ENCODE measurements at regions not wholly inside any gene's neighbourhood (a gene's known extent, or its start where the extent isn't known, plus 50 kb on each side); places are given as distances from the start of the nearest gene placed in this dataset.

- TF ChIP-seq CTCF (IDR thresholded peaks at IDR 0.05; ENCODE audit: partially characterized antibody, unreplicated experiment): no peak
Observed at GRCh38 chr15:70194266-70194665, 96.5 kb upstream of the TLE3 start.

GRCh38 chr15:70193734-70194133, 96.0 kb upstream of the TLE3 start:
- H3K27me3 Mint-ChIP-seq (ENCODE audit: unreplicated experiment): peaks cover 5% of the 10 kb centered on the region
- H3K9me3 Mint-ChIP-seq (ENCODE audit: unreplicated experiment): no peaks in the 10 kb centered on the region
- peaks cover 19% of the 10 kb centered on the region for H3K4me1 Mint-ChIP-seq (ENCODE audit: low read depth, unreplicated experiment)
- TF ChIP-seq CTCF (IDR thresholded peaks at IDR 0.05; ENCODE audit: partially characterized antibody, unreplicated experiment): no peak
- no peak for DNase-seq
- no peak overlapping the region for H3K4me3 Mint-ChIP-seq (ENCODE audit: unreplicated experiment)
- no peak overlapping the region for H3K27ac Mint-ChIP-seq (ENCODE audit: unreplicated experiment)
- peaks cover 8% of the 10 kb centered on the region for H3K36me3 Mint-ChIP-seq (ENCODE audit: unreplicated experiment)

More at GRCh38 chr15:70194266-70194665, 96.5 kb upstream of the TLE3 start:
- Mint-ChIP-seq H3K4me1 (ENCODE audit: low read depth, unreplicated experiment) (peaks cover 22% of the 10 kb centered on the region), H3K27ac (ENCODE audit: unreplicated experiment) (no peak overlapping the region), H3K4me3 (ENCODE audit: unreplicated experiment) (no peak overlapping the region), H3K36me3 (ENCODE audit: unreplicated experiment) (peaks cover 8% of the 10 kb centered on the region), H3K9me3 (ENCODE audit: unreplicated experiment) (no peaks in the 10 kb centered on the region), H3K27me3 (ENCODE audit: unreplicated experiment) (peaks cover 3% of the 10 kb centered on the region)
- DNase-seq: no peak

- Mint-ChIP-seq H3K27me3 (ENCODE audit: unreplicated experiment) (peaks cover 6% of the 10 kb centered on the region), H3K36me3 (ENCODE audit: unreplicated experiment) (peaks cover 8% of the 10 kb centered on the region), H3K4me1 (ENCODE audit: low read depth, unreplicated experiment) (peaks cover 22% of the 10 kb centered on the region), H3K27ac (ENCODE audit: unreplicated experiment) (no peak overlapping the region), H3K4me3 (ENCODE audit: unreplicated experiment) (no peak overlapping the region), H3K9me3 (ENCODE audit: unreplicated experiment) (no peaks in the 10 kb centered on the region)
- DNase-seq: no peak
- TF ChIP-seq CTCF (IDR thresholded peaks at IDR 0.05; ENCODE audit: partially characterized antibody, unreplicated experiment): no peak
Observed at GRCh38 chr15:70192490-70192889, 94.8 kb upstream of the TLE3 start.

GRCh38 chr15:70192041-70192440, 94.3 kb upstream of the TLE3 start:
- Mint-ChIP-seq H3K36me3 (ENCODE audit: unreplicated experiment) (peaks cover 8% of the 10 kb centered on the region), H3K4me1 (ENCODE audit: low read depth, unreplicated experiment) (peaks cover 22% of the 10 kb centered on the region), H3K4me3 (ENCODE audit: unreplicated experiment) (no peak overlapping the region), H3K9me3 (ENCODE audit: unreplicated experiment) (no peaks in the 10 kb centered on the region), H3K27ac (ENCODE audit: unreplicated experiment) (no peak overlapping the region), H3K27me3 (ENCODE audit: unreplicated experiment) (peaks cover 6% of the 10 kb centered on the region)
- no peak for DNase-seq
- no peak for TF ChIP-seq CTCF (IDR thresholded peaks at IDR 0.05; ENCODE audit: partially characterized antibody, unreplicated experiment)

- DNase-seq: no peak
- Mint-ChIP-seq H3K27ac (ENCODE audit: unreplicated experiment) (no peak overlapping the region), H3K36me3 (ENCODE audit: unreplicated experiment) (peaks cover 8% of the 10 kb centered on the region), H3K9me3 (ENCODE audit: unreplicated experiment) (peaks cover 2% of the 10 kb centered on the region), H3K4me1 (ENCODE audit: low read depth, unreplicated experiment) (peaks cover 24% of the 10 kb centered on the region), H3K4me3 (ENCODE audit: unreplicated experiment) (no peak overlapping the region), H3K27me3 (ENCODE audit: unreplicated experiment) (peaks cover 8% of the 10 kb centered on the region)
- no peak for TF ChIP-seq CTCF (IDR thresholded peaks at IDR 0.05; ENCODE audit: partially characterized antibody, unreplicated experiment)
Observed at GRCh38 chr15:70190965-70191364, 93.2 kb upstream of the TLE3 start.
